Astrocyte of the cerebellum (primary cell): ENCODE measurements at regions not wholly inside any gene's neighbourhood (a gene's known extent, or its start where the extent isn't known, plus 50 kb on each side); places are given as distances from the start of the nearest gene placed in this dataset.

Experiments used
- DNase-seq: peaks from one replicate; pipeline ENCODE4 v3.0.0-alpha.2; 2011; ENCODE audit warnings: low read depth
- H3K4me3 ChIP-seq: 2 replicates; pipeline ENCODE4 v1.5.1; 2011; ENCODE audit warnings: mild to moderate bottlenecking, low read depth, low read length, moderate library complexity
- CTCF ChIP-seq: IDR thresholded peaks from 2 replicates; pipeline ENCODE4 v1.5.1; 2012; ENCODE audit warnings: low read length, low read depth, moderate library complexity, mild to moderate bottlenecking; ENCODE audit errors: missing control alignments
- in situ Hi-C: cut with HindIII; loops from 2 replicates; pipeline ENCODE4 v1.10.0; 2017; ENCODE audit warnings: low sequenced_read_pairs

GRCh38 chr3:103306104-103306503, 871.3 kb downstream of the ZPLD1 start:
- no peak for DNase-seq
- no peak overlapping the region for H3K4me3 ChIP-seq
- in situ Hi-C loops = no loop called here
- no peak for TF ChIP-seq CTCF

- peak; percentile 21 for TF ChIP-seq CTCF
- no peak overlapping the region for H3K4me3 ChIP-seq
- in situ Hi-C loops = no loop called here
- DNase-seq = no peak
Observed at GRCh38 chr3:103308921-103309320, 874.1 kb downstream of the ZPLD1 start.

GRCh38 chr3:103319912-103320311, 885.1 kb downstream of the ZPLD1 start:
- no peak for DNase-seq
- no peak for TF ChIP-seq CTCF
- H3K4me3 ChIP-seq = no peak overlapping the region
- in situ Hi-C loops = no loop called here

- H3K4me3 ChIP-seq = no peak overlapping the region
- no peak for TF ChIP-seq CTCF
- no peak for DNase-seq
- in situ Hi-C loops = no loop called here
Observed at GRCh38 chr3:103337179-103337845, 902.5 kb downstream of the ZPLD1 start.

GRCh38 chr3:103341078-103341606, 906.3 kb downstream of the ZPLD1 start:
- no peak for TF ChIP-seq CTCF
- in situ Hi-C loops = no loop called here
- no peak overlapping the region for H3K4me3 ChIP-seq
- no peak for DNase-seq

GRCh38 chr3:103342205-103342731, 907.5 kb downstream of the ZPLD1 start:
- no peak overlapping the region for H3K4me3 ChIP-seq
- TF ChIP-seq CTCF = no peak
- in situ Hi-C loops = no loop called here
- no peak for DNase-seq
